Loucy (cell line): ENCODE measurements at regions not wholly inside any gene's neighbourhood (a gene's known extent, or its start where the extent isn't known, plus 50 kb on each side); places are given as distances from the start of the nearest gene placed in this dataset.

Source experiments
- H2AFZ ChIP-seq: fragments of 200-600 bp; sonication (generic); 2 replicates; pipeline ENCODE4 v1.6.0; 2016; ENCODE audit warnings: antibody characterized with exemption, mild to moderate bottlenecking, low read length, moderate library complexity
- H3F3A ChIP-seq: fragments of 200-600 bp; 2 replicates; pipeline ENCODE4 v1.6.0; 2016; ENCODE audit warnings: antibody characterized with exemption, low read depth, mild to moderate bottlenecking
- H3K27me3 ChIP-seq: fragments of 200-600 bp; sonication (generic); 2 replicates; pipeline ENCODE4 v1.6.1; 2014; ENCODE audit warnings: low read length, mild to moderate bottlenecking; ENCODE audit not compliant: insufficient read depth, poor library complexity, severe bottlenecking
- H3K36me3 ChIP-seq: fragments of 200-600 bp; sonication (generic); 2 replicates; pipeline ENCODE4 v1.6.1; 2016; ENCODE audit warnings: low read length; ENCODE audit not compliant: insufficient read depth
- H3K4me1 ChIP-seq: fragments of 200-600 bp; sonication (generic); 2 replicates; pipeline ENCODE4 v1.5.1; 2014; ENCODE audit warnings: low read length, mild to moderate bottlenecking; ENCODE audit not compliant: insufficient read depth, poor library complexity, severe bottlenecking
- H3K4me2 ChIP-seq: fragments of 200-600 bp; sonication (generic); 2 replicates; pipeline ENCODE4 v1.6.0; 2014; ENCODE audit warnings: antibody characterized with exemption, low read length, low read depth, mild to moderate bottlenecking; ENCODE audit not compliant: poor library complexity, severe bottlenecking
- H3K4me3 ChIP-seq: fragments of 200-600 bp; sonication (generic); 2 replicates; pipeline ENCODE4 v1.5.1; 2014; ENCODE audit warnings: low read length, mild to moderate bottlenecking, mixed read lengths; ENCODE audit not compliant: poor library complexity, severe bottlenecking
- H3K79me2 ChIP-seq: fragments of 200-600 bp; sonication (generic); 2 replicates; pipeline ENCODE4 v1.6.1; 2014; ENCODE audit warnings: low read length; ENCODE audit not compliant: insufficient read depth
- H3K9ac ChIP-seq: fragments of 200-600 bp; sonication (generic); 2 replicates; pipeline ENCODE4 v1.6.0; 2014; ENCODE audit warnings: mild to moderate bottlenecking, low read depth, low read length, moderate library complexity; ENCODE audit not compliant: poor library complexity, severe bottlenecking
- H3K9me2 ChIP-seq: fragments of 200-600 bp; sonication (generic); replicated peaks from 2 replicates; pipeline ENCODE4 v1.6.1; 2016; ENCODE audit warnings: low read depth, low read length, mixed read lengths
- H3K9me3 ChIP-seq: fragments of 200-600 bp; sonication (generic); 2 replicates; pipeline ENCODE4 v1.6.1; 2014; ENCODE audit warnings: mild to moderate bottlenecking, antibody characterized with exemption, low read length, low read depth; ENCODE audit not compliant: insufficient read depth
- H4K20me1 ChIP-seq: fragments of 200-600 bp; sonication (generic); 2 replicates; pipeline ENCODE4 v1.6.0; 2014; ENCODE audit warnings: antibody characterized with exemption, low read length, mild to moderate bottlenecking; ENCODE audit not compliant: insufficient read depth, poor library complexity, severe bottlenecking
- EZH2phosphoT487 ChIP-seq: fragments of 200-600 bp; IDR thresholded peaks from 2 replicates; pipeline ENCODE4 v1.6.1; 2018; ENCODE audit warnings: antibody characterized with exemption, mild to moderate bottlenecking, moderate library complexity, borderline replicate concordance
- TF ChIP-seq, protein P1 (sequence below): fragments of 200-600 bp; sonication (generic); conservative IDR thresholded peaks from 2 replicates; pipeline ENCODE4 v1.5.1; 2014; ENCODE audit warnings: mild to moderate bottlenecking, antibody characterized with exemption, low read length

DNA sequence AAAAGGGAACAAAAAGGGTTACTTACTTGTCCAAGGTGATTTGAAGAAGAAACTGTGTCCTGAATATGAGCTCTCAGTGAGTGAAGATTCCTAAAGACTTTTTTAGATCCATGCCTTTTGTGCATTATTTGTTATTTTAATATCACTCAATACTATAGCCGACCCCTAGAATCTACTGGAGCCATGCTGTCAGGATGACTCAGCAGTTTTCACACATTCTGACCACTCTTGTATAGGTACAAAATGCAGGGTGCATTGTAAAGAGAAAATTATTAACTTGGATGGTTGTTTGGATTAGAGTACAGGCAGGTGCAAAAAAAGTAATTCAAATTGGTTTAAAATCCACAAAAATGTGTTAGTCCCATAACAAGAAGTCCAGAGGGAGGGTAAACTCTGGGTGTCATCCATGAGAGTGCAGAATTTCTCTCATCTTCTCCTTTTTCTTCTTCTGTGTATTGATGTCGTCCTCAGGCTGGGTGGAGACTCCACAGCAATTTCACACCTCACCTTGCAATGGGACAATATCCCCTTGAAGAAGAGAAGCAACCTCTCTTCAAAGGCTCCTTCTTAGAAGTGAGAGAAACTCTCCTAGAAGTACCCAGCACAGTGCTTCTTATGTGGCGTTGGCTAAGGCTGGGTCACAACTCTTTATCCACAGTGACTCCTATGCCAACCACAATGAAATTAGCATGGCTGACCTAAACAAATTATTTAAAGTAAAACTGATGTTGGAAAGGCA, 75.6 kb downstream of the AKR1C4 start:
- H3K4me1 ChIP-seq, result no peaks in the 10 kb centered on the region
- no peak overlapping the region for H2AFZ ChIP-seq
- H3K9ac ChIP-seq, result no peak overlapping the region
- no peak overlapping the region for H3K4me2 ChIP-seq
- H3F3A ChIP-seq, result no peaks in the 10 kb centered on the region
- no peak overlapping the region for H3K4me3 ChIP-seq
- no peaks in the 10 kb centered on the region for H3K9me2 ChIP-seq
- peaks cover 5% of the 10 kb centered on the region; the same call in 1 of the 2 replicates for H3K9me3 ChIP-seq
- no peaks in the 10 kb centered on the region for H3K79me2 ChIP-seq
- H3K27me3 ChIP-seq, result no peaks in the 10 kb centered on the region
- H4K20me1 ChIP-seq, result no peaks in the 10 kb centered on the region
- H3K36me3 ChIP-seq, result no peaks in the 10 kb centered on the region
- TF ChIP-seq, protein P1, sequence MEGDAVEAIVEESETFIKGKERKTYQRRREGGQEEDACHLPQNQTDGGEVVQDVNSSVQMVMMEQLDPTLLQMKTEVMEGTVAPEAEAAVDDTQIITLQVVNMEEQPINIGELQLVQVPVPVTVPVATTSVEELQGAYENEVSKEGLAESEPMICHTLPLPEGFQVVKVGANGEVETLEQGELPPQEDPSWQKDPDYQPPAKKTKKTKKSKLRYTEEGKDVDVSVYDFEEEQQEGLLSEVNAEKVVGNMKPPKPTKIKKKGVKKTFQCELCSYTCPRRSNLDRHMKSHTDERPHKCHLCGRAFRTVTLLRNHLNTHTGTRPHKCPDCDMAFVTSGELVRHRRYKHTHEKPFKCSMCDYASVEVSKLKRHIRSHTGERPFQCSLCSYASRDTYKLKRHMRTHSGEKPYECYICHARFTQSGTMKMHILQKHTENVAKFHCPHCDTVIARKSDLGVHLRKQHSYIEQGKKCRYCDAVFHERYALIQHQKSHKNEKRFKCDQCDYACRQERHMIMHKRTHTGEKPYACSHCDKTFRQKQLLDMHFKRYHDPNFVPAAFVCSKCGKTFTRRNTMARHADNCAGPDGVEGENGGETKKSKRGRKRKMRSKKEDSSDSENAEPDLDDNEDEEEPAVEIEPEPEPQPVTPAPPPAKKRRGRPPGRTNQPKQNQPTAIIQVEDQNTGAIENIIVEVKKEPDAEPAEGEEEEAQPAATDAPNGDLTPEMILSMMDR, result no peak
- no peak for TF ChIP-seq EZH2phosphoT487

DNA sequence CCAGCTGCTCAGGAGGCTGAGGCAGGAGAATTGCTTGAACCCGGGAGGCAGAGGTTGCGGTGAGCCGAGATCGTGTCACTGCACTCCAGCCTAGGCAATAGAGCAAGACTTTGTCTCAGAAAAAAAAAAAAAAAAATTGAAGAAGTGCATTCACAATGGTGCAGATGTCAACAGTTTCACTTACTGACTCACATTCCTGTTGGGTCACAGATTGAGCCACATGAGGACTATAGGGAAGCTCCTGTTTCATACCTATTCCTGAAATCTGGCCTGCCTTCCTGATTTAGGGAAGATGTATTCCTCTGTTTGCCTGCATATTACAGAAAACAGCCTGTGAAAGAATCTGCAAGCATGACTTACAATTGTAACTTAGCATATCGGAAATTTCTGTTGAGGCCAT, 78.2 kb downstream of the AKR1C4 start:
- Histone ChIP-seq H3K9ac (no peak overlapping the region), H4K20me1 (no peaks in the 10 kb centered on the region), H3K9me3 (no peaks in the 10 kb centered on the region), H2AFZ (no peak overlapping the region), H3K4me1 (no peaks in the 10 kb centered on the region), H3K4me3 (no peak overlapping the region), H3K36me3 (no peaks in the 10 kb centered on the region), H3F3A (no peaks in the 10 kb centered on the region), H3K79me2 (no peaks in the 10 kb centered on the region), H3K27me3 (no peaks in the 10 kb centered on the region), H3K9me2 (no peaks in the 10 kb centered on the region), H3K4me2 (no peak overlapping the region)
- TF ChIP-seq EZH2phosphoT487, result no peak
- TF ChIP-seq, protein P1, result no peak

DNA sequence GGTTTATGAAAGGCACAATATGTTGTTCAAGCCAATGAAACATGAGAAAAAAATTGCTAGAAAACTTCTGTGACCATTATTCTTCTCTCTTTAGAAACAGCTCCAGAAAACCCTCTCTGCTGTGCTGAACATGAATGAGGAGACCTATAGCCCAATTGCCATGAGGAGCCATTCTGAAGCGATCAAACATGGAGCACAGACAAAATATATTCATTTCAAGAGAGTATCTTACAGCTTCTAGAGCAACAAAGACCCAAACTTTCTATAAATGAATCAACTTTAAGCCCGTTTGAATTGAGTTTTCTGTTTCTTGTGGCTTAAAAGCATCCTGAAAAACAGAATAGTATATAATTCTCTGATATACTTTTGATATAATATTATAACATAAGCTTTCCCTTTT, 83.4 kb upstream of the UCN3 start:
- H3K9ac ChIP-seq, result no peak overlapping the region
- no peaks in the 10 kb centered on the region for H3K27me3 ChIP-seq
- no peaks in the 10 kb centered on the region for H3K9me3 ChIP-seq
- no peaks in the 10 kb centered on the region for H4K20me1 ChIP-seq
- no peak overlapping the region for H3K4me3 ChIP-seq
- H3K4me2 ChIP-seq, result no peak overlapping the region
- peaks cover 22% of the 10 kb centered on the region for H3K4me1 ChIP-seq
- no peaks in the 10 kb centered on the region for H3F3A ChIP-seq
- no peaks in the 10 kb centered on the region for H3K9me2 ChIP-seq
- H3K36me3 ChIP-seq, result no peaks in the 10 kb centered on the region
- no peaks in the 10 kb centered on the region for H3K79me2 ChIP-seq
- TF ChIP-seq, protein P1, result no peak
- TF ChIP-seq EZH2phosphoT487, result no peak
- H2AFZ ChIP-seq, result no peak overlapping the region; the same call in 1 of the 2 replicates
